Suprapubic skin (tissue), 4 donors: ENCODE measurements at regions not wholly inside any gene's neighbourhood (a gene's known extent, or its start where the extent isn't known, plus 50 kb on each side); places are given as distances from the start of the nearest gene placed in this dataset.
"Not testable (repeated sequence)": the region's sequence is repeated elsewhere in the genome, so short reads cannot be mapped to it uniquely, and the experiment has no call there.

Experiments
- DNase-seq, 2 donors: peaks; one replicate each; pipeline ENCODE4 v3.0.0-alpha.2; 2019; ENCODE audit warnings: low spot score in 2 of 2
- H3K27ac ChIP-seq: fragments of 200-600 bp; sonication (generic); one replicate; pipeline ENCODE4 v1.5.1; 2019
- H3K27me3 ChIP-seq: fragments of 200-600 bp; sonication (generic); one replicate; pipeline ENCODE4 v1.5.1; 2019
- H3K36me3 ChIP-seq: fragments of 200-600 bp; sonication (generic); one replicate; pipeline ENCODE4 v1.5.1; 2019
- H3K4me1 ChIP-seq: fragments of 200-600 bp; sonication (generic); one replicate; pipeline ENCODE4 v1.5.1; 2019
- H3K4me3 ChIP-seq: fragments of 200-600 bp; sonication (generic); one replicate; pipeline ENCODE4 v1.5.1; 2019; ENCODE audit warnings: mild to moderate bottlenecking
- H3K9me3 ChIP-seq: fragments of 200-600 bp; sonication (generic); one replicate; pipeline ENCODE4 v1.5.1; 2019
- CTCF ChIP-seq, 2 donors: fragments of 200-600 bp in 1 of 2; fragments of 450-650 bp in 1 of 2; sonication (generic) in 1 of 2; IDR thresholded peaks; one replicate each; pipeline ENCODE4 v1.5.1; 2016 to 2019; ENCODE audit warnings: antibody characterized with exemption in 2 of 2, mild to moderate bottlenecking in 1 of 2, moderate library complexity in 1 of 2
- EP300 ChIP-seq: sonication (generic); formaldehyde crosslinking; IDR thresholded peaks from one replicate; pipeline ENCODE4 v1.6.1; 2017; ENCODE audit warnings: antibody characterized with exemption
- POLR2A ChIP-seq, 2 donors: fragments of 450-650 bp; IDR thresholded peaks; one replicate each; pipeline ENCODE4 v1.6.1; 2017; ENCODE audit warnings: antibody characterized with exemption in 2 of 2, mild to moderate bottlenecking in 2 of 2, moderate library complexity in 2 of 2
- POLR2AphosphoS5 ChIP-seq, 3 donors: sonication (generic); formaldehyde crosslinking; IDR thresholded peaks; one replicate each; pipeline ENCODE4 v1.6.1; 2017; ENCODE audit warnings: antibody characterized with exemption in 3 of 3
- WGBS: methylation state at CpG from one replicate; pipeline ENCODE4 v1.1.5; 2018; 5-methylcytosine and 5-hydroxymethylcytosine counted together

- Histone ChIP-seq H3K9me3 (no peaks in the 10 kb centered on the region), H3K4me1 (no peaks in the 10 kb centered on the region), H3K27me3 (no peaks in the 10 kb centered on the region), H3K4me3 (no peak overlapping the region), H3K36me3 (no peaks in the 10 kb centered on the region), H3K27ac (no peak overlapping the region)
- DNase-seq, result no peak
- WGBS, result 87% methylated on average over 17 of the region's 17 CpGs
- no peak for TF ChIP-seq POLR2AphosphoS5 (IDR thresholded peaks at IDR 0.05)
- TF ChIP-seq POLR2A (IDR thresholded peaks at IDR 0.05), result no peak
- no peak for TF ChIP-seq CTCF (IDR thresholded peaks at IDR 0.05)
- TF ChIP-seq EP300, result no peak
Measured at GRCh38 chr7:55309040-55309991, 55.8 kb upstream of the LANCL2 start.

DNA sequence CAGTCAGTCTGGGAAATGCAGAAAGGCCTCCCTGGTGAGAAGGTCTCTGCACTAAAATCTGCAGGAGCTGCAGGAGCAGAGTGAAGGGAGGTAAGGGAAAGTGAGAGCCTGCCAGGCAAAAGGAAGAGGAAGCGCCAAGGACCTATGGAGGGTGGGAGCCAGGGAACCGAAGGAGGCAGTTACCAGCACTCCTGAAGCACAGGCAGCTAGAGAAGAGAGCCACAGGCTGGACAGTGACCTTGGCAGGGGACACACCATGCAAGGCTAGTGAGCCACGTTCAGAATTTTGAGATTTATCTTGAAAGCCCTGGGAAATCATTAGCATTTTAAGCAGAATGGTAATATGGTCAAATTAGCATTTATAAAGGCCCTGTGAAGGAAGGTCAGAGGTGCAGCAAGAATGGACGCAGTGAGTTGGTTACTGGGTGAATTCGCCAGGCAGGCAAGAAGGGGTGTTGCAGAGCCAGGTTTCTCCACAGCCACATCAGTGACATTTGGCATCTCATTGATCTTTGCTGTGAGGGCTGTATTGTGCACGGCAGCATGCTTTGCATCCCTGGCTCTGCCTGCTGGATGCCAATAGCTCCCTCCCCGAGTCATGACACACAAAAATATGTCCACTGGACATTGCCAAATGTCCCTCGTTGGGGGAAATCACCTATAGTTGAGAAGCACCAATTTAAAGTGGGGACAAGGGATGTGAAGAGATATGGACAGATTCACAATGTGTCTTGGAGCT is 54.7 kb upstream of the LANCL2 start:
- Histone ChIP-seq H3K4me3 (no peak overlapping the region), H3K9me3 (no peaks in the 10 kb centered on the region), H3K27me3 (no peaks in the 10 kb centered on the region), H3K36me3 (no peaks in the 10 kb centered on the region), H3K27ac (no peak overlapping the region), H3K4me1 (no peaks in the 10 kb centered on the region)
- no peak for DNase-seq
- no peak for TF ChIP-seq EP300
- WGBS, result 81% methylated on average over 8 of the region's 8 CpGs

DNA sequence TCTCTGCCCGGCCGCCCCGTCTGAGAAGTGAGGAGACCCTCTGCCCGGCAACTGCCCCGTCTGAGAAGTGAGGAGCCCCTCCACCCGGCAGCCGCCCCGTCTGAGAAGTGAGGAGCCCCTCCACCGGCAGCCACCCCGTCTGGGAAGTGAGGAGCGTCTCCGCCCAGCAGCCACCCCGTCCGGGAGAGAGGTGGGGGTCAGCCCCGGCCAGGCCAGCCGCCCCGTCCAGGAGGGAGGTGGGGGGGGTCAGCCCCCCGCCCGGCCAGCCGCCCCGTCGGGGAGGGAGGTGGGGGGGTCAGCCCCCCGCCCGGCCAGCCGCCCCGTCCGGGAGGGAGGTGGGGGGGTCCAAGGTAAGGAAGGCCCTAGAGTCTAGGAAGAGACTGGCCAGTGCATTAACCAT is 53.2 kb upstream of the LANCL2 start:
- not testable (repeated sequence) for H3K4me3 ChIP-seq, H3K27me3 ChIP-seq, H3K9me3 ChIP-seq, H3K36me3 ChIP-seq, H3K4me1 ChIP-seq, DNase-seq, H3K27ac ChIP-seq
- WGBS, result 87% methylated on average over 7 of the region's 27 CpGs

GRCh38 chr7:55313671-55314070 is 51.5 kb upstream of the LANCL2 start:
- DNase-seq, H3K27me3 ChIP-seq, H3K4me1 ChIP-seq, H3K4me3 ChIP-seq, H3K9me3 ChIP-seq, H3K27ac ChIP-seq, H3K36me3 ChIP-seq: not testable (repeated sequence)
- WGBS, result 85% methylated on average over 5 of the region's 5 CpGs

DNA sequence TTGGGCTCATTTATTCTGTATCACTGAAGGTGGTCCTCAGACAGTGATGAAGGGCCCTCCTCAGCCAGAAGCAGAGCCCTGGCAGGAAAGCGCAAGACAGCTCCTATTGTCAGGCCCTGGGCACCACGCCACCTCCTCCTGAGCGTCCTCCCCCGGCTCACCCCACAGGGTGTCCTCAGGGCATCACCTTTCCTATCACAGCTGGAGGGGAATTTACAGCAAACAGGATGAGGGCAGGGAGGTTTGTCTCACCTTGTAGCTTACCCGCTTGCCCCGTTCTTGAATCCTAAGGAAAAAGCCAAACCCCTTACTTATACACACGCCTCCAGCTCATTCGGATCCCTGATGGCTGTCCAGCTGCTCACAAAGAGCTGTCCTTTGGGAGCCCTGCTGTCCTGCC is 50.2 kb upstream of the LANCL2 start:
- no peak for TF ChIP-seq EP300
- TF ChIP-seq POLR2AphosphoS5 (IDR thresholded peaks at IDR 0.05), result no peak
- no peak for TF ChIP-seq CTCF (IDR thresholded peaks at IDR 0.05)
- no peak for TF ChIP-seq POLR2A (IDR thresholded peaks at IDR 0.05)
- H3K4me3 ChIP-seq, result no peak overlapping the region
- no peak for DNase-seq
- H3K36me3 ChIP-seq, result no peaks in the 10 kb centered on the region
- no peaks in the 10 kb centered on the region for H3K9me3 ChIP-seq
- no peaks in the 10 kb centered on the region for H3K27me3 ChIP-seq
- H3K4me1 ChIP-seq, result no peaks in the 10 kb centered on the region
- WGBS, result 61% methylated on average over 8 of the region's 8 CpGs
- H3K27ac ChIP-seq, result no peak overlapping the region
